ENCODE measurements at regions not wholly inside any gene's neighbourhood (a gene's known extent, or its start where the extent isn't known, plus 50 kb on each side); places are given as distances from the start of the nearest gene placed in this dataset.

- DNase-seq: no peak
Observed at GRCh38 chr6:133632206-133632605, 256.7 kb upstream of the TCF21 start.

DNA sequence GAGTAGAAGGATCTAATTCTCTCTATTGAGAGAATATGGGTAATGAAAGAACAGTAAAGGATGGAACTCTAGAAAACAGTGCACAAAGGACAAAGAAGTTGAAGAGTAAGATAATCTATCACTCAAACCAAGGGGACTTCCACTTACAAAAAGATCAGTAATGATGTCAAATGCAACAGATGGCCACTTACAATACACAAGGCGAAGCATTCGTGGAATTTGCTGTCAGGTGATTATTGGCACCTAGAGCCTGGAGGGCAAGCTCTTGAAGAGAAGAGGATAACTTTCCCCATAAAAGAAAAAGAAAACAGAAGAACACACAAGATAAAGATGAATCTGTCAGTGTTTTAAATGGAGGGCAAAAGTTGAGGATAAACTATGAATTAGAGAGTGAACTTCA lies 256.0 kb upstream of the TCF21 start:
- DNase-seq: no peak

DNA sequence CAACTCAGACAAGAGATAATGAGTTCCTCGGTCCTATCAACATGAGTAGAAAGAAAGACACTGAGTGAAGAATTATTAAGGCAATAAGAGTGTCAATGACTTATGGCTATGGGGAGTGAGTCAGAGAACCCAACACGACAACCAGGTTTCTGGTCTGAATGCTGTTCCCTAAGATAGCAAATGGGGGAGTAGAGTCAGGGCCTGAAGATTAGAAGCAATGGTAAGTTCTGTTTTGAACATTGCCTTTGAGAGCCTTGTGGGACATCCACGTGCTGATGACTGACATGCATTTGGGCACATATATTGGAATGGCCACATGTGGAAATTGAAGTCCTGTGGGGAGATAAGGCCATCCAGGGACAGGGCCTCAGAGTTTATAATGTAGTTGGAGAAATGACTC lies 254.4 kb upstream of the TCF21 start:
- DNase-seq: no peak

DNA sequence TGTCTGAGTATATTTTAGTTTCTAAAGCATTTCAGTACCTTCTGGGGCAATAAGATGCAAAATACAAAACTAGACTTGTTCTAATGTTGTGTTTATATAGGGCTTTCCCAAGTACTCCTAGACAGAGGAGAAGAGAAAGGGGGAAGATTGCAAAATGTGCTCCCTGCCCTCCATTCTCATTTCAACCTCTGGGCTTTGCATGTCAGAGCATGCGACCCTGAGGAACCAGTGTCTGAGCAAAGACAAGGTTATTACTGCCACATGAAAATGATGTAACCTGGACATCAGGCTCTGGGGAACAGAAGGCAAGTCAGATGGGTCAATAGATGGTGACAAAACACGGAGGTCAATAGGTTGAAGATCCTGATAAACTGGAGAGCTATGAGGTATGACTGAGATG lies 253.5 kb upstream of the TCF21 start:
- DNase-seq: no peak

DNA sequence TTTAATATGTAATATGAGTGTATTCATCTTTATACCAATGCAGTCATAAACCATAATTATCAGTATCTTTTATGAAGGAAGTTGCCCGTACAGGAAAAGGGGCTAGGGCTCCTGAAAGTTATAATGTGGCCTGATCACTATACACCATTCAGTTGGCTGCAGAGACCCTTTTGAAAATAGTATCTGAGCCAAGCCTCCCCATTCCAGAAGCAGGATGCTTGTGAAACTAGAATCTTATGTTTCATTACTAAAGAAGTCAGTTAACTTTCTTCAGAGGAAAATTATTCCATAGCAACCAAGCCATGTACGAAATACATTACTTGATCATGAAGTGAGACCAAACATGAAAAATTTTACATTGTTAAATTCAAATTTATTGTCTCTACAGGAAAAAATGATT lies 251.5 kb upstream of the TCF21 start:
- DNase-seq: no peak

DNA sequence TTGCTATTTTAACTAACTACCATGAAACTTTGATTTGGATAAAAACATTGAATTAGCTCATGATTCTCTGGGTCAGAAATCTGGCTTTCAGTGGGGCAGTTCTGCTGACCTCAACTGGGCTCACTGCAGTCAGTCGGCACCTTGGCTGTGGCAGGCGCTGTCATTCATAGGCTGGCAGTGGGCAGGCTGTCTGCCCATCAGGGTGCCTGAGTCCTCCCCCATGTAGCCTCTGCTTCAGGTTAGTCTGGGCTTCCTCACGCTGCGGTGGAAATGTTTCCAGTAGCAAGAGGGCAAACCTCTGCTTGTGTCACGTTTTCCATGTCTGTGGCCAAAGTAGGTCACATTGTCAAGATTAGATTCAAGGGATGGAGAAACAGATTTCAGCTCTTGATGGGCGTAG lies 251.0 kb upstream of the TCF21 start:
- DNase-seq: no peak

DNA sequence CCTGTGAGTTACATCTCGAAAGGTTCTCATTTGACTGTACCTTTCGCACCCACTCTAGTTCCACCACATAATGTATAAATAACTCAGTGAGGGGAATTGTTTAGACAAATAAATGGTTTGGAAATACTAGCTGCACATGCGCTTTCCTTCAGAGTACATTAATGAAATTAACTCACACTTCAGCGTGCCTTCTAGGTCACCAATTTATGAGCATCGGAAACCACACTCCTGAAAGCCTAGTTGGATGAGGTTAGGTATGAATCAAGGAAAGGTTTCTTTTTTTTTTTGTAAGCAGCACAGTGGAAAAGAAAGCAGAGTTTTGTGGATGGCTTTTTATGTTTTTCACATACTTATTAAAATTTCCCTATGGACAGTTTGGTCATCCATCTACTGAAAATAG lies 247.8 kb upstream of the TCF21 start:
- DNase-seq: no peak

GRCh38 chr6:133644548-133644891 lies 244.4 kb upstream of the TCF21 start:
- DNase-seq: no peak

- DNase-seq: no peak
Observed at GRCh38 chr6:133644892-133645619, 243.9 kb upstream of the TCF21 start.

- no peak for DNase-seq
Observed at GRCh38 chr6:133645966-133646740, 242.8 kb upstream of the TCF21 start.

DNA sequence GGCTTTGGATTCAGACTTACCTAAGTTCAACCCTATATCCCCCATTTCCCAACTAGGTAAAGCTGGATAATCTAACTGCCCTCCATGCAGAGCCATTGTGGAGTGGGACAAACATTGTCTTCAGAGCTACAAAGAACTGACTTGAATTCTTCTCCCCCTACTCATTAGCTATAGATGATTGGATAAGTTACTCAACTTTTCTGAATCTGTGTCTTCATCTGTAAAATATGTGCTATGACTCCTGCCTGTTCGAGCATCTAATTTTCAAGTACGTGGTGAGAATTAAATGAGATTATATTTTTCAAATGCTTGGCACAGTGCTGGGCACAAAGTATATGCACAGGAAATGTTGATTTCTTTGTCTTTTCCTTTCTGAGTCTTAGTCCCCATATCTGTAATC lies 240.3 kb upstream of the TCF21 start:
- DNase-seq: no peak

- DNase-seq: no peak
Observed at GRCh38 chr6:133671376-133671775, 217.5 kb upstream of the TCF21 start.

DNA sequence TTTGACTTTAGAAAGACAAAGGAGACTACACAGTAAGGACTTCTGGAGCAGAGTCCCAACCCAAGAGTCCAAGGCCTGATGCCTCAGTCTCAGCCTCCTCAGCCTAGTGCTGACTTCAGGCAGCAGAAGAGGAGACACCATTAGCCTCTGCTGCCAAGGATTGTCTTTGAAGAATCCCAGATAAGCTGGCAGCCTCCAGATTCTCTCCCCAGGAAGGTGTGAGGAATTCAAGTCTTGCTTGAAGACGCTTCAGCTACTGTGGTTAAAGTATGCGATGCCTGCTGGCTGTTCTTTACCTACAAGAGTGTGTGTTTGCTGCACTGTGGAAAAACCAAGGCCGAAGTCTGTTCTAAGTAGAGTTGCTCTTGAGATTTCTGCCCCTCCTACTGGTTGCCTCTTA lies 215.9 kb upstream of the TCF21 start:
- no peak for DNase-seq

DNA sequence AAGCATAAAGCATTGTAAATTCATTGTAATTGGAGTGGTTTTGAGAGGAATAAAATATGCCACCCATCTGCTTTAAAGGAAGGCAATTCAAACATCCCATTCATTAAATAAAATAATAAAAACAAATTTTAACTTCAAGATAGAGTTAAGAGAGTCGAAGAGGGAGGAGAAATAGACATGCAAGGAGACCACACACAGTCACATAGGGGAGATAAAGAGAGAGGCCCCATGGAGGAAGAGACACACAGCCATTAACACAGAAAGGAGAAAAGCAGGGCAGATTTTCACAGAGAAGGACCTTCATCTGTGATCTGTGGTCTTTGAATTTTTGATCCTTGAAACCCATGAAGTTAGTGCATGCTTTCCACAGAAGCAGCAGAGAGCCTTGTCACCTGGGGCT lies 214.3 kb upstream of the TCF21 start:
- no peak for DNase-seq

DNA sequence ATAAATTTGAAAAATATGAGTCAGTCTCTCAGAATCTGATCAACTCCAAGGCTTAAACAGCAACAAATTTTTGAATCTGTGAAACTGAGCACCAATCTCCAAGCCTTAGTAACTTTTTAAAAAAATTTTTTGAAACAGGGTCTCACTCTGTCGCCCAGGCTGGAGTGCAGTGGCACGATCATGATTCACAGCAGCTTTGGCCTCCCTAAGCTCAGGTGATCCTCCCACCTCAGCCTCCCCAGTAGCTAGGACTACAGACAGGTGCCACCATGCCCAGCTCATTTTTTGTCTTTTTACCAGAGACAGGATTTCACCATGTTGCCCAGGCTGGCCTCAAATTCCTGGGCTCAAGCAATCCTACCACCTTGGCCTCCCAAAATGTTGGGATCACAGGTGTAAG lies 207.9 kb upstream of the TCF21 start:
- no peak for DNase-seq

DNA sequence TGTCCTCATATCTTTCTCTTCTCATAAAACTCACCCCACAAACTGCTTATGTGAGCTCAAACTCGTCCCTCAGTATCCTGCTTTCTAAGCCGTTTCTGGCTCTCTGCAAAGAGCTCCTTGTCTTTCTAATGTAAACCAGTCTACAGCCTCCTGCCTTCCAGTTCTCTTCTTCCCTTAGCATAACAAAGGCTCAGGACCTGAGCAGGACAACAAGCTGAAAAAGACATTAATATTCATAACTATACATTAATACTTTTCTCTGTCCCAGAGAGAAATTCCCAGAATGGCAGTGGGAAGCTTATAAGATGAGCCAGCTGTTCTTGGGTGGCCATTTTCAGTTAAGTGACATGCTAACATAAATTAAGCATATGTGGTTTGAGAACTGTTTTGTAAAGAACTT lies 207.0 kb upstream of the TCF21 start:
- no peak for DNase-seq

DNA sequence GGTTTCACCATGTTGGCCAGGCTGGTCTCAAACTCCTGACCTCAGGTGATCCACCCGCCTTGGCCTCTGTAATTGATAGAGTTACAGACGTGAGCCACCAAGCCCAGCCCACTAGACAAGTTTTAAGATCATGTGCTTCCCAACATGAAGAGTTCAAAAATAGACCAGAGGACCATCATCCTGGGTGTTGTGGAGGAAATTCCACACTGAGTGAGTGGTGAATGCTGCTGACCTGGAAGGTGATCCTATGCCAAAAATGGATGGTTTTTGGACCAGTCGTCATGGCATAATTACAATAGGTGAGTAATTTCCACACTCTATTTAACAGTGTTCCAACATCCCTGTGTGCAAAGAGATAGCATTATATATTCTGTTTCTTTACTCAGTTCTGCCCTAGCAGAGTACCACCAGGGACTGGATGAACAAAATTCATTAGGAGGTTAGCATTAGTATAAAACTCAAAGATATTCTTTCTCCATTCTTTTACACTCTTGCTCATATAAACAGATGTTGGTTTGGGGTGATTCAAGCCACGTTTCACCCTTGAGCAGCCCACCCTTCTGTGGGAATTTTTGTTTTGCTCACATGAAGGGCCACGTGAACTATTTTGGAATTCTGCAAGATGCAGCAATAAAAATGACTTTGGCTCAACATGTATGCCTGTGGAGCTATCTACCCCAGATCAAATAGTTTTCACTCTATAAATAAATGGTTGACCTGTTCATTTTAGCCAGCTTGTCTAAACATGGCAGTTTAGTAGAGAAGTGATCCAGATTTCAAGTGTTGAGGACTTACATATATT lies 206.2 kb upstream of the TCF21 start:
- no peak for DNase-seq

DNA sequence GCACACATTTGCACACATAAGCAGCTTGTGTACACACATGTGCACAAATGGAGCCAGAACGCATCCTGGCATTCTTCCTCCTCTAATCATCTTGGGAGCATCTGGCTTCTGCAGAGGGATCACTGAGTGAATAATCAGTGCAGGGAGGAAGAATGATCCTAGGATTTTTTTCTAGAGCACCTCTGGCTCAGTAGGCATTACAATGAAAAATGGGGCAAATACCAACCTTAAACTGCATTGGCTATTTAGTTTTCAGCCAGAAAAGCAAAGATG lies 205.7 kb upstream of the TCF21 start:
- DNase-seq: no peak

GRCh38 chr6:133683606-133684005 lies 205.3 kb upstream of the TCF21 start:
- DNase-seq: no peak

- DNase-seq: no peak
Observed at GRCh38 chr6:133688705-133689492, 200.0 kb upstream of the TCF21 start.

- DNase-seq: no peak
Observed at GRCh38 chr6:133689863-133690262, 199.1 kb upstream of the TCF21 start.

GRCh38 chr6:133693565-133693964 lies 195.3 kb upstream of the TCF21 start:
- DNase-seq: no peak

- no peak for DNase-seq
Observed at GRCh38 chr6:133697185-133697584, 191.7 kb upstream of the TCF21 start.
